GM21825 (cell line): ENCODE measurements at regions not wholly inside any gene's neighbourhood (a gene's known extent, or its start where the extent isn't known, plus 50 kb on each side); places are given as distances from the start of the nearest gene placed in this dataset.
A peak's percentile ranks its signal among the peaks of the same experiment; 100 is the strongest.

Experiments used
- ATAC-seq: cut with Tn5 transposase; IDR thresholded peaks from one replicate; pipeline ENCODE4 v1.9.1; 2021; ENCODE audit warnings: mild to moderate bottlenecking, moderate library complexity; ENCODE audit not compliant: unreplicated experiment

GRCh38 chr12:46131732-46132469 is 136.9 kb downstream of the SLC38A1 start:
- ATAC-seq: no peak

GRCh38 chr12:46127656-46128055 is 137.3 kb upstream of the SCAF11 start:
- no peak for ATAC-seq

- ATAC-seq: no peak
These were observed 135.8 kb upstream of the SCAF11 start for GRCh38 chr12:46126050-46126727.

GRCh38 chr12:46124848-46125619 is 134.7 kb upstream of the SCAF11 start:
- ATAC-seq: peak; percentile 81

GRCh38 chr12:46124132-46124847 is 133.9 kb upstream of the SCAF11 start:
- ATAC-seq: no peak

- no peak for ATAC-seq
These were observed 122.0 kb upstream of the SCAF11 start for GRCh38 chr12:46112364-46112763.

GRCh38 chr12:46111715-46112114 is 121.3 kb upstream of the SCAF11 start:
- no peak for ATAC-seq

GRCh38 chr12:46110928-46111699 is 120.7 kb upstream of the SCAF11 start:
- no peak for ATAC-seq

- no peak for ATAC-seq
These were observed 119.8 kb upstream of the SCAF11 start for GRCh38 chr12:46110223-46110611.

GRCh38 chr12:46109343-46110222 is 119.2 kb upstream of the SCAF11 start:
- ATAC-seq: no peak

- ATAC-seq: peak; percentile 87
These were observed 118.3 kb upstream of the SCAF11 start for GRCh38 chr12:46108721-46109120.

- no peak for ATAC-seq
These were observed 117.2 kb upstream of the SCAF11 start for GRCh38 chr12:46107591-46107990.

- ATAC-seq: no peak
These were observed 115.4 kb upstream of the SCAF11 start for GRCh38 chr12:46105735-46106134.

- ATAC-seq: no peak
These were observed 113.4 kb upstream of the SCAF11 start for GRCh38 chr12:46103559-46104383.

- ATAC-seq: no peak
These were observed 111.1 kb upstream of the SCAF11 start for GRCh38 chr12:46101485-46101869.

- ATAC-seq: no peak
These were observed 110.4 kb upstream of the SCAF11 start for GRCh38 chr12:46100551-46101484.

GRCh38 chr12:46089414-46090162 is 99.2 kb upstream of the SCAF11 start:
- ATAC-seq: no peak
